ENCODE measurements at regions not wholly inside any gene's neighbourhood (a gene's known extent, or its start where the extent isn't known, plus 50 kb on each side); places are given as distances from the start of the nearest gene placed in this dataset.

GRCh38 chr14:100389497-100390104 is 66.5 kb downstream of the SLC25A47 start:
- Histone ChIP-seq H3K9me3 (ENCODE audit: low read depth) (no peaks in the 10 kb centered on the region), H3K79me2 (peaks cover 39% of the 10 kb centered on the region), H3K36me3 (replicated peaks; ENCODE audit: insufficient read depth, low read depth) (no peaks in the 10 kb centered on the region), H3K4me1 (ENCODE audit: insufficient read depth) (peaks cover 79% of the 10 kb centered on the region), H3K9me2 (replicated peaks; ENCODE audit: insufficient read depth) (no peaks in the 10 kb centered on the region), H3K27me3 (no peaks in the 10 kb centered on the region), H3K4me2 (no peak overlapping the region), H4K20me1 (ENCODE audit: insufficient read depth, poor library complexity, severe bottlenecking) (no peaks in the 10 kb centered on the region), H3K4me3 (no peak overlapping the region), H2AFZ (no peak overlapping the region), H3K27ac (peak overlapping the region; percentile 71)
- DNase-seq (ENCODE audit: low spot score), result no peak
- WGBS (ENCODE audit: low lambda C conversion rate, missing lambda C conversion rate), result 83% methylated on average over 12 of the region's 12 CpGs
- TF ChIP-seq CTCF (IDR thresholded peaks at IDR 0.05; ENCODE audit: poor library complexity) (no peak), EZH2phosphoT487 (IDR thresholded peaks at IDR 0.05; ENCODE audit: low read depth, severe bottlenecking, unreplicated experiment) (no peak), EZH2 (IDR thresholded peaks at IDR 0.05; ENCODE audit: borderline replicate concordance) (no peak)

GRCh38 chr14:100391173-100391572 is 68.0 kb downstream of the SLC25A47 start:
- Histone ChIP-seq H2AFZ (no peak overlapping the region), H3K27ac (peak overlapping the region; percentile 71), H3K4me2 (peak overlapping the region; percentile 40), H3K27me3 (no peaks in the 10 kb centered on the region), H3K36me3 (replicated peaks; ENCODE audit: insufficient read depth, low read depth) (no peaks in the 10 kb centered on the region), H4K20me1 (ENCODE audit: insufficient read depth, poor library complexity, severe bottlenecking) (no peaks in the 10 kb centered on the region), H3K4me3 (no peak overlapping the region), H3K79me2 (peaks cover 49% of the 10 kb centered on the region), H3K9me3 (ENCODE audit: low read depth) (no peaks in the 10 kb centered on the region), H3K4me1 (ENCODE audit: insufficient read depth) (peaks cover 70% of the 10 kb centered on the region), H3K9me2 (replicated peaks; ENCODE audit: insufficient read depth) (no peaks in the 10 kb centered on the region)
- no peak for DNase-seq (ENCODE audit: low spot score)
- TF ChIP-seq CTCF (IDR thresholded peaks at IDR 0.05; ENCODE audit: poor library complexity) (no peak), EZH2phosphoT487 (IDR thresholded peaks at IDR 0.05; ENCODE audit: low read depth, severe bottlenecking, unreplicated experiment) (no peak), EZH2 (IDR thresholded peaks at IDR 0.05; ENCODE audit: borderline replicate concordance) (no peak)
- 91% methylated on average over 15 of the region's 15 CpGs for WGBS (ENCODE audit: low lambda C conversion rate, missing lambda C conversion rate)

GRCh38 chr14:100391724-100392123 is 68.6 kb downstream of the SLC25A47 start:
- peak overlapping the region; percentile 62 for H3K4me2 ChIP-seq
- H3K36me3 ChIP-seq (replicated peaks; ENCODE audit: insufficient read depth, low read depth), result no peaks in the 10 kb centered on the region
- H3K27ac ChIP-seq, result peak overlapping the region; percentile 83
- no peak overlapping the region for H2AFZ ChIP-seq
- no peaks in the 10 kb centered on the region for H3K9me3 ChIP-seq (ENCODE audit: low read depth)
- WGBS (ENCODE audit: low lambda C conversion rate, missing lambda C conversion rate), result 36% methylated on average over 2 of the region's 2 CpGs
- H3K79me2 ChIP-seq, result peaks cover 53% of the 10 kb centered on the region
- DNase-seq (ENCODE audit: low spot score), result no peak
- peaks cover 64% of the 10 kb centered on the region for H3K4me1 ChIP-seq (ENCODE audit: insufficient read depth)
- no peaks in the 10 kb centered on the region for H4K20me1 ChIP-seq (ENCODE audit: insufficient read depth, poor library complexity, severe bottlenecking)
- no peak overlapping the region for H3K4me3 ChIP-seq
- TF ChIP-seq EZH2phosphoT487 (IDR thresholded peaks at IDR 0.05; ENCODE audit: low read depth, severe bottlenecking, unreplicated experiment) (peak; percentile 40), EZH2 (IDR thresholded peaks at IDR 0.05; ENCODE audit: borderline replicate concordance) (no peak)
- no peaks in the 10 kb centered on the region for H3K27me3 ChIP-seq
- H3K9me2 ChIP-seq (replicated peaks; ENCODE audit: insufficient read depth), result no peaks in the 10 kb centered on the region

GRCh38 chr14:100392356-100392755 is 69.2 kb downstream of the SLC25A47 start:
- peaks cover 53% of the 10 kb centered on the region for H3K79me2 ChIP-seq
- H3K27me3 ChIP-seq, result no peaks in the 10 kb centered on the region
- H2AFZ ChIP-seq, result no peak overlapping the region
- DNase-seq (ENCODE audit: low spot score), result no peak
- TF ChIP-seq CTCF (IDR thresholded peaks at IDR 0.05; ENCODE audit: poor library complexity), result no peak
- TF ChIP-seq EZH2phosphoT487 (IDR thresholded peaks at IDR 0.05; ENCODE audit: low read depth, severe bottlenecking, unreplicated experiment), result no peak
- TF ChIP-seq EZH2 (IDR thresholded peaks at IDR 0.05; ENCODE audit: borderline replicate concordance), result no peak
- H3K4me3 ChIP-seq, result no peak overlapping the region
- WGBS (ENCODE audit: low lambda C conversion rate, missing lambda C conversion rate), result 79% methylated on average over 11 of the region's 11 CpGs
- no peaks in the 10 kb centered on the region for H3K9me3 ChIP-seq (ENCODE audit: low read depth)
- H3K36me3 ChIP-seq (replicated peaks; ENCODE audit: insufficient read depth, low read depth), result no peaks in the 10 kb centered on the region
- H3K4me2 ChIP-seq, result peak overlapping the region; percentile 62
- no peaks in the 10 kb centered on the region for H4K20me1 ChIP-seq (ENCODE audit: insufficient read depth, poor library complexity, severe bottlenecking)
- H3K4me1 ChIP-seq (ENCODE audit: insufficient read depth), result peaks cover 58% of the 10 kb centered on the region
- peak overlapping the region; percentile 83 for H3K27ac ChIP-seq
- no peaks in the 10 kb centered on the region for H3K9me2 ChIP-seq (replicated peaks; ENCODE audit: insufficient read depth)

Data from hepatocyte (in vitro differentiated cells).